Lower leg skin (tissue), 4 donors: ENCODE measurements at regions not wholly inside any gene's neighbourhood (a gene's known extent, or its start where the extent isn't known, plus 50 kb on each side); places are given as distances from the start of the nearest gene placed in this dataset.

Source experiments
- DNase-seq, 2 donors: peaks; one replicate each; pipeline ENCODE4 v3.0.0-alpha.2; 2019; ENCODE audit warnings: low spot score in 2 of 2
- H3K4me3 ChIP-seq: fragments of 200-600 bp; sonication (generic); 2 replicates; pipeline ENCODE4 v1.5.1; 2017; ENCODE audit warnings: mild to moderate bottlenecking, low read depth; ENCODE audit not compliant: poor library complexity, severe bottlenecking
- CTCF ChIP-seq, 3 donors: fragments of 450-650 bp; IDR thresholded peaks; one replicate each; pipeline ENCODE4 v1.5.1; 2016; ENCODE audit warnings: antibody characterized with exemption in 3 of 3, mild to moderate bottlenecking in 3 of 3, moderate library complexity in 2 of 3
- POLR2A ChIP-seq, 2 donors: fragments of 450-650 bp; IDR thresholded peaks; one replicate each; pipeline ENCODE4 v1.6.1; 2016 to 2017; ENCODE audit warnings: antibody characterized with exemption in 2 of 2, mild to moderate bottlenecking in 1 of 2, moderate library complexity in 1 of 2
- WGBS, 2 donors: methylation state at CpG; one replicate each; pipeline ENCODE4 v1.1.5; 2018; 5-methylcytosine and 5-hydroxymethylcytosine counted together
- intact Hi-C: fragments of 100-400 bp; cut with DNase I; formaldehyde crosslinking; loops from one replicate; pipeline ENCODE4 v1.15.0; 2023; ENCODE audit warnings: low total_unique reads

GRCh38 chr13:99702687-99703319 is 201.5 kb downstream of the TM9SF2 start:
- no peak for DNase-seq

DNA sequence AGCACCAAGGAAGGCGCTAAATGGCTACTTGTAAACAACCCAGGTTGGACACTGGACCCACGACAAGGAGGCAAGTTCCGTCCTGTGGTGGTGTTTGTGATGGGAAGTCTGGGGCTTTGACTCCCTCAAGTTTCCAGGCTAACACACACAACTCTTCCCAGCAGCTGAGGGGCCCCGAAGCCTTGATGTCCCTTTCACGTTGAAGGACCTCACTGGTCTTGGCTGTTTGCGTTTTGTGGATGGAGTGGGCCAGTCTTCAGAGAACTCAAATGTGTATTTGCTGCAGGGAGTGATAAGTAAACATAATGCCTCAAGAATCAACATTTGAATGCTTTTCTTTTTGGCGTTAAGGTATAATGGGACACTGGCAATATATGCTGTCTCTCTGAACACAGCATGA is 199.2 kb downstream of the TM9SF2 start:
- intact Hi-C loops = no loop called here
- 91 to 93% methylated on average over 7 of the region's 7 CpGs for WGBS, 2 donors
- no peak overlapping the region for H3K4me3 ChIP-seq
- no peak for DNase-seq
- no peak for TF ChIP-seq CTCF (IDR thresholded peaks at IDR 0.05)
- no peak for TF ChIP-seq POLR2A (IDR thresholded peaks at IDR 0.05)

More at GRCh38 chr13:99702687-99703319, 201.5 kb downstream of the TM9SF2 start:
- TF ChIP-seq POLR2A (IDR thresholded peaks at IDR 0.05) (no peak), CTCF (IDR thresholded peaks at IDR 0.05) (no peak)
- WGBS, 2 donors = 77 to 79% methylated on average over 9 of the region's 9 CpGs
- intact Hi-C loops = no loop called here
- H3K4me3 ChIP-seq = no peak overlapping the region

GRCh38 chr13:99698816-99699099 is 197.5 kb downstream of the TM9SF2 start:
- intact Hi-C loops = no loop called here
- 66 to 67% methylated on average over 3 of the region's 3 CpGs for WGBS, 2 donors
- H3K4me3 ChIP-seq = no peak overlapping the region
- TF ChIP-seq POLR2A (IDR thresholded peaks at IDR 0.05) (no peak), CTCF (IDR thresholded peaks at IDR 0.05) (no peak)
- no peak for DNase-seq

DNA sequence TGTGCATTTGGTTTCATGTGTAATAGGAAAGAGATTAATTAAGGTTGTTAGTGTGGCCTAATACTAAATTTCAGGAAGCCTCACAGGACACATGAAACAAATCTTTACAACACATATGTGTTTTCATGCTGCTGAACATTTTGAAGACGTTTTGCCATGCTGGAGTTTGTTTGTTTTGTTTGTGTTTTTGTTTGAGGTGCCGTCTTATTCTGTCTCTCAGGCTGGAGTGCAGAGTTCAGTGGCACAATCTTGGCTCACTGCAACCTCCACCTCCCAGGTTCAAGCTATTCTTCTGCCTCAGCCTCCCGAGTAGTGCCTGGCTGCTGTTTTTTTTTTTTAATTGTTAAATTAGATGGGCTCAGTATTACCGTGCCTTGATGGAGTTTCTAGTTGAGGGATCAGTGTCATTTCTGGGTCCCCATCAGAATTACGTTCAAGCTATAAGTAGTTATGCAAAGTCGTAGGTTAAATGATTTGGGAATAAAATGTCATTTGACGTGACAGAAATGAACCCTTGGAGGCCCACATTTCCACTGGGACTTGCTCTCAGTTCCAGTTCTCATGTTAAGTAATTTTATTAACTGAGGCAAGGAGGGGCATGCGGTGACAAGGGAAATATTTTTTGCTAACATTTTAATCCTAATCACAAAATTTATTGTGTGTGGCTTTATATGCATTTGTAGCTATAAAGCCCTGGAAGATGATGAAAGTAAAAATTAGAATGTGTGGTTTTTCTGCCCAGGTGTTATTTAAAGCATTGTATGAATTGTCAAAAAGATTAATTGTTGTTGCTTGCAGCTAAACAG is 196.9 kb downstream of the TM9SF2 start:
- H3K4me3 ChIP-seq = no peak overlapping the region

DNA sequence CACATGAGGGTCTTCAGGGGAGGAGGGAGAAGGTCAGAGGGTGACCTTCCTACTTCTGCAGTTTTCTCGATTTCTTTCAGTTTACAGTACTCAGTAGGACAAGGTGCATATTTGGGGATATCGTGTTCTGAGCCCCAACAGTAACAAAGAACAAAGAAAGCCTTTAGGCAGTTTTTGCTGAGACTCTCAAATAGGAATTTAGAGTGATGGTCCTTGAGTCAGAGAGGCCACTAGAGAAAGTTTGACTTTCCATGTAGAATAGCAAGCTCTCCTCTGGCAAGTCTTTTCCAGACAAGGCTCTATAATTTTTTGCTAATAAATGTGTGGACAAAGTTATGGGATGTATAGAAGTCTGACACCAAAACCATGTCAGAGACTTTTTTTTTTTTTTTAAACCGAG is 194.6 kb downstream of the TM9SF2 start:
- 88 to 89% methylated on average over 3 of the region's 3 CpGs for WGBS, 2 donors
- H3K4me3 ChIP-seq = no peak overlapping the region
- TF ChIP-seq POLR2A (IDR thresholded peaks at IDR 0.05) (no peak), CTCF (IDR thresholded peaks at IDR 0.05) (no peak)
- intact Hi-C loops = no loop called here
- no peak for DNase-seq

More for the DNA sequence above, 196.9 kb downstream of the TM9SF2 start:
- WGBS, 2 donors = 69 to 73% methylated on average over 8 of the region's 8 CpGs
- intact Hi-C loops = no loop called here
- no peak for DNase-seq
- TF ChIP-seq POLR2A (IDR thresholded peaks at IDR 0.05) (no peak), CTCF (IDR thresholded peaks at IDR 0.05) (no peak)
